ENCODE measurements at regions not wholly inside any gene's neighbourhood (a gene's known extent, or its start where the extent isn't known, plus 50 kb on each side); places are given as distances from the start of the nearest gene placed in this dataset.

DNA sequence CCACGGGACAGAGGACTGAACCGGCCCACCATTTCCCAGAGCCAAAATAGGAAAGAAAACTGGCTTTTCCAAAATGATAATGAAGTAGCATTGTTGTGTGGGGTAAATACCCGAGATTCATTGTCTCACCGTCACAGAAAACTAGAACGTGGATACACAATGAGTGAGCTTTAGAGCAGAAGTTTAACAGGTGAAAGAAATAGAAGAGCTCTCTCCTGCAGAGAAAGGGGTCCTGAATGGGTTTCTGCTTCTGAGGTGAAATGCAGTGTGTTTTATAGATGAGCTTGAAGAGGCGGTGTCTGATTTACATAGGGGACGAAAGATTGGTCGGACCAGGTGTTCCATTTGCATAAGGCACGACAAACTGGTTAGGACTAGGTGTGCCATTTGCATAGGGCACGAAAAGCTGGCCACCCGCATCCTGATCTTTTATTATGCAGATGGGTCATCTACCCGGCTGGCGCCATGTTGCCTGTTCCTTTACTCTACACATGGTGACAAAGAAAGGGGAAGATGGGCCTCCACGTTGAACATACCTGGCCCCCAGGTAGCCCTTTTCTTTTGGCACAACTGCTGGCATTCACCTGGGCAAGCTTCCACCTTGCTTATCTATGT is 118.1 kb downstream of the ATXN3L start:
- no peak overlapping the region for H3K4me3 Mint-ChIP-seq
- Histone ChIP-seq H4K20me1 (ENCODE audit: control insufficient read depth, insufficient read depth, low read length, poor library complexity, severe bottlenecking) (no peaks in the 10 kb centered on the region), H3K4me3 (ENCODE audit: control extremely low read depth in 1 of 5, extremely low read depth in 1 of 5, insufficient read depth in 1 of 5, low read depth in 2 of 5, low read length in 4 of 5) (no peak overlapping the region), H3K4me2 (replicated peaks; ENCODE audit: low read depth, low read length, poor library complexity, severe bottlenecking) (no peak overlapping the region), H3K79me2 (ENCODE audit: control insufficient read depth, insufficient read depth, low read length) (no peaks in the 10 kb centered on the region), H3K4me1 (ENCODE audit: control insufficient read depth in 2 of 2, insufficient read depth in 2 of 2, low read length in 2 of 2) (no peaks in the 10 kb centered on the region), H2AFZ (ENCODE audit: insufficient read depth, low read depth, low read length, poor library complexity, severe bottlenecking) (no peak overlapping the region), H3K9ac (ENCODE audit: low read length) (no peak overlapping the region), H3K36me3 (replicated peaks in 1 of 2; ENCODE audit: control extremely low read depth in 1 of 2, control insufficient read depth in 1 of 2, extremely low read depth in 1 of 2, insufficient read depth in 2 of 2, low read length in 1 of 2) (no peaks in the 10 kb centered on the region), H3K27ac (ENCODE audit: low read length in 2 of 2) (no peak overlapping the region), H3K9me3 (ENCODE audit: control extremely low read depth in 1 of 3, control insufficient read depth in 2 of 3, insufficient read depth in 1 of 3, low read length in 2 of 3) (no peaks in the 10 kb centered on the region), H3K27me3 (replicated peaks in 1 of 4; ENCODE audit: control extremely low read depth in 1 of 4, control insufficient read depth in 3 of 4, insufficient read depth in 4 of 4, low read length in 3 of 4) (no peaks in the 10 kb centered on the region)
- TF ChIP-seq, protein P1, sequence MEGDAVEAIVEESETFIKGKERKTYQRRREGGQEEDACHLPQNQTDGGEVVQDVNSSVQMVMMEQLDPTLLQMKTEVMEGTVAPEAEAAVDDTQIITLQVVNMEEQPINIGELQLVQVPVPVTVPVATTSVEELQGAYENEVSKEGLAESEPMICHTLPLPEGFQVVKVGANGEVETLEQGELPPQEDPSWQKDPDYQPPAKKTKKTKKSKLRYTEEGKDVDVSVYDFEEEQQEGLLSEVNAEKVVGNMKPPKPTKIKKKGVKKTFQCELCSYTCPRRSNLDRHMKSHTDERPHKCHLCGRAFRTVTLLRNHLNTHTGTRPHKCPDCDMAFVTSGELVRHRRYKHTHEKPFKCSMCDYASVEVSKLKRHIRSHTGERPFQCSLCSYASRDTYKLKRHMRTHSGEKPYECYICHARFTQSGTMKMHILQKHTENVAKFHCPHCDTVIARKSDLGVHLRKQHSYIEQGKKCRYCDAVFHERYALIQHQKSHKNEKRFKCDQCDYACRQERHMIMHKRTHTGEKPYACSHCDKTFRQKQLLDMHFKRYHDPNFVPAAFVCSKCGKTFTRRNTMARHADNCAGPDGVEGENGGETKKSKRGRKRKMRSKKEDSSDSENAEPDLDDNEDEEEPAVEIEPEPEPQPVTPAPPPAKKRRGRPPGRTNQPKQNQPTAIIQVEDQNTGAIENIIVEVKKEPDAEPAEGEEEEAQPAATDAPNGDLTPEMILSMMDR (IDR thresholded peaks at IDR 0.05): no peak
- TF ChIP-seq EZH2 (IDR thresholded peaks at IDR 0.05; ENCODE audit: borderline replicate concordance, insufficient read depth, low read depth, low read length, poor library complexity, severe bottlenecking): no peak
- DNase-seq (no peak), ATAC-seq (ENCODE audit: low read depth) (no peak)
- H3K4me1 Mint-ChIP-seq: no peaks in the 10 kb centered on the region
- WGBS (ENCODE audit: insufficient coverage): 100% methylated on average over 4 of the region's 14 CpGs
- ChIA-PET CTCF (no interaction called here), POLR2A (no interaction called here)
- intact Hi-C loops (cut with micrococcal nuclease): no loop called here
- no peak overlapping the region for H3K27ac Mint-ChIP-seq
- H3K27me3 Mint-ChIP-seq: no peaks in the 10 kb centered on the region
- no peaks in the 10 kb centered on the region for H3K9me3 Mint-ChIP-seq (ENCODE audit: insufficient read depth)

DNA sequence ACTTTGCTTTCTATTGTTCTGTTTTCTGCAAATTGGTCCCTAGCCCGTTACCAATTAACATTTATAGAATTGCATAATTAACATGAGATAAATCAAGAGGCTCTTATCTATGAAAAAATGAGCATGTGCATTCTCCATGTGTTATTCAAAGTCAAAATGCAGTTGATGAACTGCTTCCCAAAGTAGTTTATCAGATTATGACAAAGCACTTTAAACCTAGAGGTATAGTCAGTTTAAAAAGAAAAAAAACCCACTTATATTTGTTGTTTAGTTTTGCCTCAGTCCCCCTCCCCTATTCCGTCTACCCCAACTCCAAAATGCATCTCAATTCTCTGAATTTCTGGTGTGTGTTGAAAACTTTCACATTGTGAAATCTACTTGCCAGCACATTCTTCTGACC is 119.5 kb downstream of the ATXN3L start:
- H3K4me1 Mint-ChIP-seq: no peaks in the 10 kb centered on the region
- CTCF ChIA-PET: no interaction called here

More for the DNA sequence above, 119.5 kb downstream of the ATXN3L start:
- H3K36me3 ChIP-seq (replicated peaks in 1 of 2; ENCODE audit: control extremely low read depth in 1 of 2, control insufficient read depth in 1 of 2, extremely low read depth in 1 of 2, insufficient read depth in 2 of 2, low read length in 1 of 2): no peaks in the 10 kb centered on the region
- Mint-ChIP-seq H3K27ac (no peak overlapping the region), H3K9me3 (ENCODE audit: insufficient read depth) (no peaks in the 10 kb centered on the region), H3K4me3 (no peak overlapping the region), H3K27me3 (no peaks in the 10 kb centered on the region)
- no peaks in the 10 kb centered on the region for H3K4me1 ChIP-seq (ENCODE audit: control insufficient read depth in 2 of 2, insufficient read depth in 2 of 2, low read length in 2 of 2)
- no peak overlapping the region for H3K9ac ChIP-seq (ENCODE audit: low read length)
- H3K27ac ChIP-seq (ENCODE audit: low read length in 2 of 2): no peak overlapping the region
- DNase-seq (no peak), ATAC-seq (ENCODE audit: low read depth) (no peak)
- POLR2A ChIA-PET: no interaction called here
- WGBS (ENCODE audit: insufficient coverage): no CpG with 5 or more reads among the region's 2 CpGs
- no peak overlapping the region for H2AFZ ChIP-seq (ENCODE audit: insufficient read depth, low read depth, low read length, poor library complexity, severe bottlenecking)
- H4K20me1 ChIP-seq (ENCODE audit: control insufficient read depth, insufficient read depth, low read length, poor library complexity, severe bottlenecking): no peaks in the 10 kb centered on the region
- no peak for TF ChIP-seq EZH2 (IDR thresholded peaks at IDR 0.05; ENCODE audit: borderline replicate concordance, insufficient read depth, low read depth, low read length, poor library complexity, severe bottlenecking)
- TF ChIP-seq, protein P1 (IDR thresholded peaks at IDR 0.05): no peak
- intact Hi-C loops (cut with micrococcal nuclease): no loop called here
- H3K4me3 ChIP-seq (ENCODE audit: control extremely low read depth in 1 of 5, extremely low read depth in 1 of 5, insufficient read depth in 1 of 5, low read depth in 2 of 5, low read length in 4 of 5): no peak overlapping the region
- no peaks in the 10 kb centered on the region for H3K27me3 ChIP-seq (replicated peaks in 1 of 4; ENCODE audit: control extremely low read depth in 1 of 4, control insufficient read depth in 3 of 4, insufficient read depth in 4 of 4, low read length in 3 of 4)
- no peak overlapping the region for H3K4me2 ChIP-seq (replicated peaks; ENCODE audit: low read depth, low read length, poor library complexity, severe bottlenecking)
- no peaks in the 10 kb centered on the region for H3K79me2 ChIP-seq (ENCODE audit: control insufficient read depth, insufficient read depth, low read length)
- H3K9me3 ChIP-seq (ENCODE audit: control extremely low read depth in 1 of 3, control insufficient read depth in 2 of 3, insufficient read depth in 1 of 3, low read length in 2 of 3): no peaks in the 10 kb centered on the region

Data from B cell (primary cell).